ENCODE measurements at regions not wholly inside any gene's neighbourhood (a gene's known extent, or its start where the extent isn't known, plus 50 kb on each side); places are given as distances from the start of the nearest gene placed in this dataset.

DNA sequence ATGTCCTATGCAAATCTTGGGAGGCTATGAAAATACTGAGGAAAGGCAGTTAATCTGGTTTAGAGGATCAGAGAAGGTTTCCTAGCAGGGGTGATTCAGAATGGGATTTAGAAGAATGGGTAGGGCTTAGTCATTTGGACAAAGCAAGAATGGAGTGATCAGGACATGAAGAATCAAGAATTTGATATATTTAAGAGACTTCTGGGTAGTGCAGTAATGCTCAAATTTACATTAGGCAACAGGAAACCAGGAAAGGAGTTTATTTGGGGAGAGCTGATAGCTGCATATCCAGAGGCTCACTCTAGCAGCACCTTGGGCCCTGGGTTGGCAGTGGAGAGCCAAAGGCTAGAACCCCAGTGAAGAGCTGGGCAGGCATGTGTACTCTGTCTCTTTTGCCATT lies 78.9 kb upstream of the PAPPA start:
- DNase-seq (ENCODE audit: extremely low spot score, unreplicated experiment) = no peak
- H3K27me3 Mint-ChIP-seq (ENCODE audit: unreplicated experiment) = no peaks in the 10 kb centered on the region
- H3K36me3 Mint-ChIP-seq (ENCODE audit: unreplicated experiment) = no peaks in the 10 kb centered on the region
- no peak overlapping the region for H3K4me3 Mint-ChIP-seq (ENCODE audit: unreplicated experiment)
- TF ChIP-seq, protein P1, sequence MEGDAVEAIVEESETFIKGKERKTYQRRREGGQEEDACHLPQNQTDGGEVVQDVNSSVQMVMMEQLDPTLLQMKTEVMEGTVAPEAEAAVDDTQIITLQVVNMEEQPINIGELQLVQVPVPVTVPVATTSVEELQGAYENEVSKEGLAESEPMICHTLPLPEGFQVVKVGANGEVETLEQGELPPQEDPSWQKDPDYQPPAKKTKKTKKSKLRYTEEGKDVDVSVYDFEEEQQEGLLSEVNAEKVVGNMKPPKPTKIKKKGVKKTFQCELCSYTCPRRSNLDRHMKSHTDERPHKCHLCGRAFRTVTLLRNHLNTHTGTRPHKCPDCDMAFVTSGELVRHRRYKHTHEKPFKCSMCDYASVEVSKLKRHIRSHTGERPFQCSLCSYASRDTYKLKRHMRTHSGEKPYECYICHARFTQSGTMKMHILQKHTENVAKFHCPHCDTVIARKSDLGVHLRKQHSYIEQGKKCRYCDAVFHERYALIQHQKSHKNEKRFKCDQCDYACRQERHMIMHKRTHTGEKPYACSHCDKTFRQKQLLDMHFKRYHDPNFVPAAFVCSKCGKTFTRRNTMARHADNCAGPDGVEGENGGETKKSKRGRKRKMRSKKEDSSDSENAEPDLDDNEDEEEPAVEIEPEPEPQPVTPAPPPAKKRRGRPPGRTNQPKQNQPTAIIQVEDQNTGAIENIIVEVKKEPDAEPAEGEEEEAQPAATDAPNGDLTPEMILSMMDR (IDR thresholded peaks at IDR 0.05) = no peak
- no peak overlapping the region for H3K27ac Mint-ChIP-seq (ENCODE audit: unreplicated experiment)
- no peaks in the 10 kb centered on the region for H3K4me1 Mint-ChIP-seq (ENCODE audit: unreplicated experiment)
- no peaks in the 10 kb centered on the region for H3K9me3 Mint-ChIP-seq (ENCODE audit: unreplicated experiment)

DNA sequence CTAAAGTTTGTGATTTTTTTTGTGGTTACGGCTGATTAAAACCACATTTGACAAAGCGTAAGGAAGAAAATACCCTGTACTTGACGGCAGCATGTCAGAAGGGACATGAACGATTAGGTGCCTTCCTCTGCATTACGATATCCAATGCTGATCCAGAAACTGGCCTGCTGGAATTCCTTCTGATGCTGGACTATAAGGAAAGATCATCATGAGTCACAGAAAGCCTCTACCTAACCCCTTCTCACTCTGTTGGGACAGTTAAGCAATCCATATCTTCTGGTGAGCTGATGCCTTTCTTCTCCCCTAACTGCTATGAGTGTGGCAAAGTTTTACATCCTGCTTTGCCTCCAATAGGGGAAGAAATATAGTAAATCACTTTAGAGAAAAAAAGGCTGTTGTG lies 78.4 kb upstream of the PAPPA start:
- no peaks in the 10 kb centered on the region for H3K36me3 Mint-ChIP-seq (ENCODE audit: unreplicated experiment)
- no peak overlapping the region for H3K27ac Mint-ChIP-seq (ENCODE audit: unreplicated experiment)
- H3K4me3 Mint-ChIP-seq (ENCODE audit: unreplicated experiment) = no peak overlapping the region
- TF ChIP-seq, protein P1 (IDR thresholded peaks at IDR 0.05) = no peak
- DNase-seq (ENCODE audit: extremely low spot score, unreplicated experiment) = no peak
- no peaks in the 10 kb centered on the region for H3K9me3 Mint-ChIP-seq (ENCODE audit: unreplicated experiment)
- no peaks in the 10 kb centered on the region for H3K27me3 Mint-ChIP-seq (ENCODE audit: unreplicated experiment)
- H3K4me1 Mint-ChIP-seq (ENCODE audit: unreplicated experiment) = no peaks in the 10 kb centered on the region

DNA sequence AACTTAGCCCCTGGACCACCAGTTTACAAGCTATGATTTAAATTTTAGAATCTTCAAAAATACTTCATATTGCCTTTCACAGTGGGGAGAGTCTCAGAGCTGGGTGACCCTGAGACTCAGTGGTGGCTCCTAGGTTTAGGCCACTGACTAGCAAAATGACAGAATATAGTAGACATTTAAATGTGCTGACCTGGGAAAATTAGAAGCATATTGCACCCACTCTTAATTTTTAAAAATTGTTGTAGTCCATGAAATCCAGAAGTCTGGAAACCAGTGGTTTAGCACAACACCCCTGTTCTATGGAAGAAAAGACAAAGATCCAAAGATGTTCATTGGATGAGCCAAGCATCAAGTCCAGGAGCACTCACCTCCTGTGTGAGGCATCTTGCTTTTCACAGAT lies 75.0 kb upstream of the PAPPA start:
- H3K4me3 Mint-ChIP-seq (ENCODE audit: unreplicated experiment) = no peak overlapping the region
- H3K9me3 Mint-ChIP-seq (ENCODE audit: unreplicated experiment) = no peaks in the 10 kb centered on the region
- no peaks in the 10 kb centered on the region for H3K4me1 Mint-ChIP-seq (ENCODE audit: unreplicated experiment)
- no peak for DNase-seq (ENCODE audit: extremely low spot score, unreplicated experiment)
- no peaks in the 10 kb centered on the region for H3K27me3 Mint-ChIP-seq (ENCODE audit: unreplicated experiment)
- no peaks in the 10 kb centered on the region for H3K36me3 Mint-ChIP-seq (ENCODE audit: unreplicated experiment)
- no peak overlapping the region for H3K27ac Mint-ChIP-seq (ENCODE audit: unreplicated experiment)
- TF ChIP-seq, protein P1 (IDR thresholded peaks at IDR 0.05) = no peak

DNA sequence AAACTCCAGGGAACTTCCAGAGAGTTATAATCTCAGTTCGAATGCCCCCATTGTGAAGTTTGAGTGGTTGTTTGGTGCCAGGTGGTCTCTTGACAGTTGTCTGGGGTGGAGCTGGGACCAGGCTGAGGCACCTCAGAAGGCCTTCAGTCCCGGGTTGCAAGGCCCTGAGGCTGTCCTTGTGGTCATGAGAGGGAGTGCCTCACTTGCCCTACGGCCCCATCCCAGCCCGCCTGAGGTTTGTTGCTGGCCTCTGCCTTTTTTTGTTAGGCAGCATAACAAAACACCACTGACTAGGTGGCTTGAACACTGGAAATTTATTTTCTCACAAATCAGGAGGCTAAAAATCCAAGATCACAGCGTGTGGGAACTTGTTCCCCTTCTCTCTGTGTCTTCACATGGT lies 73.0 kb upstream of the PAPPA start:
- no peak for DNase-seq (ENCODE audit: extremely low spot score, unreplicated experiment)
- Mint-ChIP-seq H3K4me1 (ENCODE audit: unreplicated experiment) (peaks cover 10% of the 10 kb centered on the region), H3K27ac (ENCODE audit: unreplicated experiment) (no peak overlapping the region), H3K9me3 (ENCODE audit: unreplicated experiment) (no peaks in the 10 kb centered on the region), H3K27me3 (ENCODE audit: unreplicated experiment) (no peaks in the 10 kb centered on the region), H3K36me3 (ENCODE audit: unreplicated experiment) (no peaks in the 10 kb centered on the region), H3K4me3 (ENCODE audit: unreplicated experiment) (no peak overlapping the region)
- TF ChIP-seq, protein P1 (IDR thresholded peaks at IDR 0.05) = no peak

DNA sequence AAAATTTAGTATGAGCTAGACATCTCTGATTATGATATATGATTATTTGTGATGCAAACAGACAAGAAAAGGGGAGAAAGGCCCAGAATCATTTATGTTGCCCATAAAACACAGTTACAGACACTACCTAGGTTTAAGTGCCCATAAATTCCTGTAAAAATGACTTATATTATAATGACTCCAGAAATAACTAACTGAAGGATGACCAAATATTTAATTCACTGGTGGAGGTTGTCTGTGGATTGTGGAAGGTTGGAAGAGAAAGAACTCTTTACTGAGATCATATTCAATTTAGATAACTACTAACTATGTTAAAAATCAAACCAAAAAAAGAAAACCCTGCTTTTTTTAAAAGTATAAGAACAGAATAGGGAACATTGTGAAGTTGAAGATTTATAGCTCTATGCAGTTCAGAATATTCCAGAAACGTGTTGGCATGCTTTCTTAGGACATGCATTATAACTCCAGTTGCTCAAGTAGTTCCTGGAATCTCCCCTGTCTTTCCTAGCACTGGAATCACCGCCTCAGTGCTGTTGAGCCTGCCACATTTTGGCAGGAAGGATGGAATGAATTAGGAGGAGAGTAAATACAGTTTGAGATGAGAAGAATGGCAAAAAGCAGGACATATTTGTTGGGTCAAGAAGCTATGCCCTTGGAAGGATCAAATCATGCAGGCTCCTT lies 72.0 kb upstream of the PAPPA start:
- H3K4me1 Mint-ChIP-seq (ENCODE audit: unreplicated experiment) = peaks cover 10% of the 10 kb centered on the region
- TF ChIP-seq, protein P1 (IDR thresholded peaks at IDR 0.05) = no peak
- H3K36me3 Mint-ChIP-seq (ENCODE audit: unreplicated experiment) = no peaks in the 10 kb centered on the region
- no peaks in the 10 kb centered on the region for H3K9me3 Mint-ChIP-seq (ENCODE audit: unreplicated experiment)
- DNase-seq (ENCODE audit: extremely low spot score, unreplicated experiment) = no peak
- H3K27ac Mint-ChIP-seq (ENCODE audit: unreplicated experiment) = no peak overlapping the region
- H3K27me3 Mint-ChIP-seq (ENCODE audit: unreplicated experiment) = no peaks in the 10 kb centered on the region
- no peak overlapping the region for H3K4me3 Mint-ChIP-seq (ENCODE audit: unreplicated experiment)
